Skin epidermis (tissue), 12 donors: ENCODE measurements at regions not wholly inside any gene's neighbourhood (a gene's known extent, or its start where the extent isn't known, plus 50 kb on each side); places are given as distances from the start of the nearest gene placed in this dataset.
A peak's percentile ranks its signal among the peaks of the same experiment; 100 is the strongest.

Experiments
- H3K27ac ChIP-seq, 21 experiments: fragments of 200-600 bp; sonication (generic) in 11 of 21; one replicate each; pipeline ENCODE4 v1.5.0; 2020; ENCODE audit warnings: mild to moderate bottlenecking in 3 of 21, inconsistent platforms in 2 of 21, moderate library complexity in 2 of 21
- H3K4me3 ChIP-seq, 7 experiments: fragments of 200-600 bp; sonication (generic) in 2 of 7; one replicate each; pipeline ENCODE4 v1.5.0; 2020; ENCODE audit warnings: inconsistent platforms in 2 of 7, mild to moderate bottlenecking in 2 of 7, moderate library complexity in 1 of 7

DNA sequence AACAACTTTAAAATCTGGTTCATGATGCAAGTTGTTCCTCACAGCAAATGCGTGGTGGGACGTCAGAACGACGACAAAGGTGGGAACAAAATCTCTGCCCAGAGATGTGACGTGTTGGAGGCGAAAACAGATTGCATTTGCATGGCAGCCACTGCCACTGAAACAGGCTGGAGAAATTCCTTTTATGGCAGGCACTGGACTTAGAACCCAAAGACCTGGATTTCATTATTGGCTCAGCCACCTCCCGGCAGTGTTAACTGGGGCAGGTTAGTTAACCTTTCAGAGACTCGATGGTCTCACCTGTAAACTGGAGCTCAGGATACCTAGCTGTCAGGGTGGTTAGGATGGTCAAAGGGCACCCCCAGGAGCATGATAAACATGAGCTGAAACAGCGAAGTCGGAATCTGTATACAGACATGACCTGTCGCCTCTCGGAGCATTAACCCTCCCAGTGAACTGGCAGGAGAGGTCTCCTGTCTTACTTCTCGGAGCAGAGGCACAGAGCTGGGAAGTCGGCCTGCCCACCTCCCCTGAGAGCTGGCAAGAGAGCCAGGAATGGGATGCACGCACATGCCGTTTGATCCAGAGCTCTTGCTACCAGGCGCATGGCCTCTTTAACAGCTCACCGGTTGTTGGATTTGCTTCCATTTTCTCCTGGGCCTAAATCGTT lies 59.2 kb upstream of the TARBP1 start:
- Histone ChIP-seq H3K27ac (peak overlapping the region; percentile 7 to 98 (median 86)), H3K4me3 (no peak overlapping the region)

DNA sequence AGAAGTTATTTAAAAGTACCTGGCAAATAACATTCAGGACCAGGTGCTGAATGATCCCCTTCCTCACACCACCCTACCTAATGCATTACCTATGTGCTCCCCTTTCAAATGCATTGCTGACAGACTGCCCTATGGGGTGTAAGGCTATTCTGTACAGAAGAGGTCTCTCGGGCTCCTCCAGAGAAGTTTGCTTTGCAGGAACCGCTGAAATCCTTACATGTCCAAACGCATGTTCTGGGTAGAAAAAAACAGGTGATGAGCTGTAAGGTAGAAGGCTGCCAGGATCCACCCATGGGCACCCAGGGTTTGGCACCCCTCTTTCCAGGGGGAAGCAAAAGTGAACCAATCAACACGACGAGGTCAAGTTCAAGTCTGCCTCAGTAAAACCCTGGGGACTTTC lies 58.3 kb upstream of the TARBP1 start:
- H3K27ac ChIP-seq: peak overlapping the region in 18 of 21 experiments; percentile 67 to 98 (median 86)
- no peak overlapping the region for H3K4me3 ChIP-seq

DNA sequence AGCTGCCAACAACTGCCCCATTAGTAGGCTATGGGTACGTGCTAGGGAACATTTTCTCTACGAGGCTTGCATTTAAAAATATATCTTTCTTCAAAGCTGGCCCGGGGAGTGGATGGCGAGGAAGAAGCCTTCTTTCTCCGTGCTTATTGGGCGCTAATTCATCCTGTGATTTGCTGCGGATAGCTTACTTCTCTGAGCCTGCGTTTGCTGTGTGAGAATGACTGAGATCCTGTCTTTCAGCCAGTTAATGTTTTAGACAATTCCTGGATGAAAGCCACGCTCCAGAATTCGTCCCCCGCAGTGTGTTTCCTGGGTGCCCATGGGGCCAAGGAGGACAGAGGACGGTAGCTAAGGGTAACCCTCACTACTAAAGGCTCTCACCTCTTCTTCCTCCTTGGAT lies 57.8 kb upstream of the TARBP1 start:
- peak overlapping the region in 20 of 21 experiments; percentile 21 to 98 (median 86) for H3K27ac ChIP-seq
- H3K4me3 ChIP-seq: no peak overlapping the region

DNA sequence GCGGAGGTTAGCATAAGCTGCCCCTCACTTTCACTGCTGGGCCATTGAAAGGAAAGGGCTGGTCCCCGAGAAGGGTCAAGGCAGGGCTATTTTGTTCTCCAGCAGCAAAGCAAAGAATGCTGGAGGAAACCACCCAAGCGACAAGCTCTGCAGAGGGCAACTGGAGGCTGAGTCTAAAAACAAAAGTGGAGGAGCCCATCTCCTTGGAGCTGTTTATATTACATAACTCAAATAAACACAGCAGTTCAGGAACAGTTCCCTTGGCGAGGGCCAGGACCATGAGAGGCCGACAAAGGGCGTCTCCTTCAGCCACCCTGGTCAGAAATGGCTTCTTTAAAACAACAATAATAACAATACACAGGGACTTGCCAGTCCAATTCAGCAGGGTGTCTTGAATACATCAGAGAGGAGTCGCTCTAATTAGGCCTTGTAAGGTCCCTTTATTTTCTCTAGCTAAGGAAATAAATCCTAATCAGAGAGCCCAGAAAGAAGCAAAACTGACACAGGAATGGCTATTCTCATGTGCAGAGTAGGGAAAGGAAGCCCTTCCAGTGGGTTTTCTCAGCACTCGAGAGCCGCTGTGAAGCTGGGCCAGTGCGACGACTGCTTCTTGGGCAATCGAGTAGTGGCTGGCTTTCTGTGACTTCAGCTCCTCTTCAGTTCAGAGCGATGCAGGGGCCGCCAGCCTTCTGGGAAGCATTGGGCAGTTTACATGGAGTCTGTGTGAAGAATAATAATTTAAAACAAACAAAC lies 57.0 kb upstream of the TARBP1 start:
- peak overlapping the region in 20 of 21 experiments; percentile 21 to 98 (median 86) for H3K27ac ChIP-seq
- no peak overlapping the region for H3K4me3 ChIP-seq

DNA sequence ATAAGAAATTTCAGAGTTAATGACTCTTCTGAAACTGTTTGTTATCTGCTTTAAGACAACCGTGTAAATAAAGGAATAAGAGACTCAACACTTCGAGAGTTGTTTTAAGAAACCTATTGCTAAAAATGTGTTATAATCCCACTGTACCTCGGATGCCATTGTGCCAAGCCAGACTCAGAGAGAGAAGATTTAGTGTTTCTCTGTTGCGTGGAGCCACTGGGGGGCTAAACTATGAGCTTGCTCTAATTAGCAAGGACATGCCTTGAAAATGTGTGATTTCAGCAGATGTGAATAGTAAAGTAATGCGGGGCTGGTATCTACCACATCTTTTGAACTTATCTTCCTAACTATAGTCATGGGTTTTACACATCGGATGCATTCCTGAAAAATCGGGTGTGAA lies 56.2 kb upstream of the TARBP1 start:
- H3K4me3 ChIP-seq: no peak overlapping the region
- H3K27ac ChIP-seq: peak overlapping the region in 19 of 21 experiments; percentile 31 to 98 (median 89)

DNA sequence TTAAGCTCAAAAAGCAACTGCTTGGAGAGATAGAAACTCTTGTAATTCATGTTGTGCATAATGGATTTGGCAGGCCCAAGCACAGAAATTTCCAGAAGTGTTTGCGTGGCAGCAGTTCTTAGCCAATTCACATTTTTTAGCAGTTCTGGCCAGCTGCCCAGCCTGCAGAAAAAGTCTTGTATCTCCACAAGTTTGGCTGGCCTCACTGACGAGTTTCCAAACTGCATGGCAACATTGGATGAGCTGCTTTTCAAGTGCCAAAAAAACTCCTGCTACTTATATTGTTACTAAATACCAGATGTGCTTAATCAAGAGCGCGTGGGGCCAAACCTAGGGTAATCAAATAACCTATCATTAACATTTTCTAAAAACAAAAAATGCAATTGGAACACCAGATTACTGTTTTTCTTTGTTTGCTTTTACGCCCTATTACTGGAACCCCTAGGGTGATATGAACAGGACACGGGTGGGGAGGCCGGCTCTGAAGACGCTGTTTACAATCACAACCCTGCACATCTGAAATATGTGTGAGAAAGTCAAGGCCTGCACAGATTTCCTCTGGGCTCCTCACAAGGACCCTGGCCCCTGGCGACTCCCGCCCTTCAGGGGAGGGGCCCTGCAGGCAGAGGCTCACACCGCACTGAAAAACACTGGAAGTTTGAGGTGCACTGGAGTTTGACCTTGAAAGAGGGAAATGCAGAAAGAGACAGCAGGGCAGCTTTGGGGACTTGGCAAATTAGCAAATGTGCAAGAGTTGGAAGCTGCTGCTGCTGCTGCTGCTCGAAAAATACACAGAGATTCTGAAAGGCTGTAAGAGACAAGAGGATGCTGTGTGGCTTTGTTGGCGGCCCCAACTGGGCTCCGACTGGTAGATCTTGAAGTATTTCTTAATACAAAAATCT lies 55.2 kb upstream of the TARBP1 start:
- Histone ChIP-seq H3K27ac (peak overlapping the region; percentile 29 to 98 (median 89)), H3K4me3 (no peak overlapping the region)

DNA sequence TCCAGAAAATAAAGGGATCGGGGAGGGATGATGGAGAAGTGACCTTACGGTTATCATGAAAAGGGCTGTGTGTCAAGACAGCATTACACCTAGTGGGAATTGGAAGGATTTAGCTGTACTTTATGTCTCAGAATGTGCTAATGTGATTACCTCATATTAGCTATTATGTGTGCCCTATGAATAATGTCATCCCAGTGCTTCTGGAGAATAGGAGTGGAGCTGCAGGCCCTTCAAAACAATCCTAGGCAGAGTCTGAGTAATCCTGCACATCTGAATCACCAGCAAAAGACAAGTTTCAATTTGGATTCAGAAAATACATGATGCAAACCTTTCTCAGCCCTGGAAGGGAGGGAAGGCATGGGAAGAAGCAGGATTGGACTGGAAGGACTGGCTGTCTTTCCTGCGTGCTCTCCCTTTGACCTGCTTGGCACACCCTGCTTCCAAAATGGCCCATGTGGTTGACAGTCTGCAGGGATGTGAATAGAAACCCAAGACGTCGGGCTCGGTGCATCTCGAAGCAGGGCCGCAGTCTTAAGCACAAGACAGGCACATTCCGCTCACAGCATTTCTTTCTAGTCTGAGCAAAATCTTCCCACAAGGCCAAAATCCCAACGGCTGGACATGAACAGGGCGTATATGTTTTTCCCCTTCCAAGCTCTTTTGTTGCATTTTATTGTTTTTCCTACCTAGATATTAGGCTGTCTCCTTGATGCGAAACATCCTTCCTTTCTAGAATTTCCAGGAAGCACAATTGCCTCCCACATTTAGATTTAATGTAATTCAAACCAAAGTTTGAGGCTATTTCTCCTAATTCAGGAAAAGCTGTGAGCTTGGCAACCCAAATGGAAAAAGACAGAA lies 54.3 kb upstream of the TARBP1 start:
- Histone ChIP-seq H3K27ac (peak overlapping the region; percentile 29 to 98 (median 89)), H3K4me3 (no peak overlapping the region)

DNA sequence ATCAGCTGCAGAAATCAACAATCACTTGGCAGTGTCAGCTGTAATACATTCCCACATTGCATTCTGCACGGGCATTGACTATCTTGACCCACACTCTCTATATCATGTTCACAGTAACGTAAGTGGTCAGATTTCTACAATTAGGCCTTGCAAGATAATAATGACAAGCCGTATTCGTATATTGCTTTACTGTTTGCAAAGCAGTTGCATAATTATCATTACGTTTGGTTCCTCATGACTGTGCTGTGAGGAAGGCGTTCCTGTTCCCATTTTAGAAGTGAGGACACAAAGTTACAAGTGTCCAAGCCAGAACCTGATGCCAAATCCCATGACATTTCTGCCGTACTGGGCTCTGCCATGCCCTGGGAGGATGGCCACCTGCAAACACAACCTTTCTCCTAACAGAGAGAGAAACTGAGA lies 53.5 kb upstream of the TARBP1 start:
- H3K27ac ChIP-seq: peak overlapping the region; percentile 15 to 98 (median 89)
- no peak overlapping the region for H3K4me3 ChIP-seq

DNA sequence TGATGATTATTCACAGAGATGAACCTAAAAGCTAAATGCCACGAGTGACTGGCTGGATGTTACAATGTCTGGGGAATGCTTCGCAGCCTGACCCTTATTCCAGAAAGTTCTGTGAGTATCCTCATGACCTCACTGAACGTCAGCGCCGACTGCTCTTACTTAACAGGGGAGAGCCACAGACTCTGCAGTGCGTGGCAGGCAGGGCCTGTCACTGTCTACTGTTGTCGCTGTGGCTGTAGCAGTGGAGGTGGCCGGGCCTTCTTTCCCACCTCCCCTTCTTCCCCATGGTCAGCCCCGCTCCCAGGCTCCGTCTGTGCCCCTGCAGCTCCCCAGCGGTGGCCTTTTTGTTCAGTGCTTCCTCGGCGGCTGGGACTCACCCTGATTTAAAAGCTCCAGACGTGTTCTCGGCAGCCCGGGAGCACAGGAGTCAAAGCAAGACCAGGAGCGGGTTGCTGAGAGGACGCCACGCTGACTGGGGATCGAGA lies 52.2 kb upstream of the TARBP1 start:
- no peak overlapping the region for H3K4me3 ChIP-seq
- peak overlapping the region; percentile 1 to 98 (median 89) for H3K27ac ChIP-seq

DNA sequence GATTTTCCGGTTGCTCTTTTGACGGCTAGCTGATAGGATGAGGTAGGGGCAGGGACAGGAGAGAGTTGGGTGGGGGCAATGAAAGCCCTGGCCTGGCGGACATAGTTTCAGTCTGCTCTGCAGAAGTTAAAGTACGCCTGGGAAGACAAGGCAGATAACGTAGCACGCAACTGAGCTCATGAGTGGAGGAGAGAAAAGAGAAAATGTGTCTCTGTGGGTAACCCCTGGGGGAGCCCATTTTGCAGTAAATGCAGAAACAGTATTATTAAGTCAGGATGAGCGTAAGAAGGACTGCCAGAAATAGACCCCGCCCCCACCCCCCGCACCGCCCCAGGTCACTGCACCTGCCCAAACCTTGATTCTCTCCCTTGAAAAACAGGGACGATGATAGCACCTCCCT lies 51.7 kb upstream of the TARBP1 start:
- Histone ChIP-seq H3K4me3 (no peak overlapping the region), H3K27ac (peak overlapping the region in 16 of 21 experiments; percentile 79 to 98 (median 92))

DNA sequence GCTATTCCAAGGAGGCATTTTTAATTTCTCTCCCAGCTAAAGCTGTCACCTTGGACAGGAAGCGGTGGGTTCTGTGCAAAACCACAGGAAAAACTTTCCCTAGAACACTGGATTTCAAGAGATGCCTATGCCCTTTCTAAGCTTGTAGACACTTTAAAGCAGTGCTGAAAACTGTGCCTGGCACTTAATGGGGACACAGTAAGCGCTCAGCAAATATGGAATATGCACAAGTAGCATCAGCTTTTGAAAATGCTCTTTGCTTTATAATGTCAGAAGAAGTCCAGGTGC lies 50.9 kb upstream of the TARBP1 start:
- H3K4me3 ChIP-seq: no peak overlapping the region
- peak overlapping the region in 4 of 21 experiments; percentile 3 to 98 (median 56) for H3K27ac ChIP-seq

DNA sequence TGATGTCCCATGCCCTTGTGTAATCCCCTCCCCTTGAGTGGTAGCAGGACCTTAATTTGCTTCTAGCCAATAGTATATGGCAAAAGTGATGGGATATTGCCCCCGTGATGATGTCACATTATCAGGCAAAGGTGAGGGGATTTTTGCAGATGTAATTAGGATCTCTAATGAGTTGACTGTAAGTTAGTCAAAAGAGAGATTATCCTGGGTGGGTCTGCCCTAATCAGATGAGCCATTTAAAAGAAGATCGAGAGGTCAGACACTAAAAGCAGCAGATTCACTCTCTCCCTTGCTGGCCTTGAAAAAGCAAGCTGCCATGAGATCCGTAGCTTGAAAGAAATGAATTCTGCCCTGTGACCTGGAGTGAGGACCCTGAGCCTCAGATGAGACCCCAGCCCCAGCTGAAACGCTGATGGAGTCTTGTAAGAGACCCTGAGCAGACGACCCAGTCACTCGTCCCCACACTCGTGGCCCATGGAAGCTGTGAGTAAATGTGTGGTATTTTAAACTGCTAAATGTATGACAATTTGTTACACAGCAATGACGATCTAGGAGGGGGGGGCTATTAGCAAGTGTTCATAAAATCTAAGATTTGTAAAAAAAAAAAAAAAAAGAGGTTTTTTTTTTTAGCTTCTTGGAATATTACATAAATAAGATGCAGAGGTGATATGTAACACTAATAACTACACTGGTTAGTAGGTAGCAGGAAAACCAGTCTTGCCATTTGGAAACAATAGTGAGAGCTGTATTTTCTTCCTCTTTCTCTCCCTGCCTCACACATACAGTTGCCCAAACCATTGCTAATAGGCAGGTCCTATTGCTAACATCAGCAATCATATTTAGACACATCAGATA lies 50.3 kb upstream of the TARBP1 start:
- H3K4me3 ChIP-seq: no peak overlapping the region
- H3K27ac ChIP-seq: peak overlapping the region in 7 of 21 experiments; percentile 3 to 98 (median 18)
